HEK293T (cell line): ENCODE measurements at regions not wholly inside any gene's neighbourhood (a gene's known extent, or its start where the extent isn't known, plus 50 kb on each side); places are given as distances from the start of the nearest gene placed in this dataset.

Experiments
- CTCF ChIA-PET: fragments of 350-600 bp; formaldehyde crosslinking; extraction: SDS; loops from one replicate; lab custom pipeline; 2021; ENCODE audit warnings: antibody characterized with exemption, inconsistent platforms; lab: Yijun Ruan, JAX
- POLR2A ChIA-PET: fragments of 350-600 bp; formaldehyde crosslinking; extraction: SDS; loops from one replicate; lab custom pipeline; 2020; ENCODE audit warnings: antibody characterized with exemption, inconsistent platforms; lab: Yijun Ruan, JAX
- DNase-seq: peaks from one replicate; pipeline ENCODE4 v3.0.0; 2012; ENCODE audit warnings: mixed read lengths; ENCODE audit errors: extremely low spot score
- ARNT ChIP-seq: fragments of 450-650 bp; IDR thresholded peaks from 2 replicates; pipeline ENCODE4 v1.6.1; 2017; ENCODE audit warnings: mild to moderate bottlenecking
- BHLHE40 ChIP-seq: fragments of 450-650 bp; IDR thresholded peaks from 2 replicates; pipeline ENCODE4 v1.6.1; 2016; ENCODE audit warnings: mild to moderate bottlenecking, moderate library complexity, borderline replicate concordance
- CTBP1 ChIP-seq: fragments of 450-650 bp; IDR thresholded peaks from 2 replicates; pipeline ENCODE4 v1.6.1; 2016; ENCODE audit warnings: borderline replicate concordance
- ELF4 ChIP-seq: fragments of 450-650 bp; IDR thresholded peaks from 2 replicates; pipeline ENCODE4 v1.6.1; 2017; ENCODE audit warnings: antibody characterized with exemption
- FOXA1 ChIP-seq: fragments of 450-650 bp; IDR thresholded peaks from 2 replicates; pipeline ENCODE4 v1.6.1; 2016; ENCODE audit warnings: mild to moderate bottlenecking
- FOXK2 ChIP-seq: fragments of 450-650 bp; IDR thresholded peaks from 2 replicates; pipeline ENCODE4 v1.6.1; 2016; ENCODE audit warnings: mild to moderate bottlenecking
- FOXM1 ChIP-seq: fragments of 450-650 bp; IDR thresholded peaks from 2 replicates; pipeline ENCODE4 v1.6.1; 2017; ENCODE audit warnings: mild to moderate bottlenecking, borderline replicate concordance
- HDGF ChIP-seq: fragments of 450-650 bp; IDR thresholded peaks from 2 replicates; pipeline ENCODE4 v1.6.1; 2017; ENCODE audit warnings: antibody characterized with exemption, borderline replicate concordance
- L3MBTL2 ChIP-seq: fragments of 450-650 bp; conservative IDR thresholded peaks from 2 replicates; pipeline ENCODE4 v1.6.1; 2016; ENCODE audit warnings: mild to moderate bottlenecking
- LEF1 ChIP-seq: fragments of 450-650 bp; IDR thresholded peaks from 2 replicates; pipeline ENCODE4 v1.6.1; 2017; ENCODE audit warnings: mild to moderate bottlenecking, borderline replicate concordance
- NFRKB ChIP-seq: fragments of 450-650 bp; IDR thresholded peaks from 2 replicates; pipeline ENCODE4 v1.6.1; 2016; ENCODE audit warnings: mild to moderate bottlenecking, moderate library complexity
- PKNOX1 ChIP-seq: fragments of 450-650 bp; IDR thresholded peaks from 2 replicates; pipeline ENCODE4 v1.6.1; 2016
- SP1 ChIP-seq: fragments of 450-650 bp; IDR thresholded peaks from 2 replicates; pipeline ENCODE4 v1.6.1; 2017
- SUZ12 ChIP-seq: fragments of 450-650 bp; IDR thresholded peaks from 2 replicates; pipeline ENCODE4 v1.6.1; 2016; ENCODE audit warnings: mild to moderate bottlenecking
- TARDBP ChIP-seq: fragments of 450-650 bp; IDR thresholded peaks from 2 replicates; pipeline ENCODE4 v1.6.1; 2016
- ZNF384 ChIP-seq: fragments of 450-650 bp; IDR thresholded peaks from 2 replicates; pipeline ENCODE4 v1.6.1; 2016

DNA sequence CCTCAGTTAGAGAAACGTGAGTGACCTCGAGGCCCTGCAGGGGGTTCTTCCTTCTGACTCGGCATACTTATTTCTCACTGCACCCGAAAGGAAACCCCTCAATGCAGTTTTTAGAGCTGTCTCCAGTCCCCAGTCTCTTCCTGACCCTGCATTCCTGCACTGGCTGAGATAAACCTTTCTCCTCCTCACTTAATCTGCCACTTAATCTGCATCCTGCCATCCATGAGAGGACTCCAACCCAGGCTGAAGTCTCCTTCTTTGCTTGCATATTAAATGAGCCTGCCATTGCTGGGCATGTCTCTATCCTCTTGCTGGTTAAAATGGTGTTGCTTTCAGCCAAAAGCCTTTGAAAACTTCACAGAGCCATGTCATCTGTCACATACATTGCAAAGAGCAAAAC is 125.6 kb upstream of the GATA6 start:
- ChIA-PET POLR2A (no interaction called here), CTCF (no interaction called here)
- no peak for DNase-seq
- TF ChIP-seq L3MBTL2 (no peak), SP1 (no peak), ELF4 (no peak), FOXA1 (no peak), ARNT (no peak), FOXM1 (no peak)

DNA sequence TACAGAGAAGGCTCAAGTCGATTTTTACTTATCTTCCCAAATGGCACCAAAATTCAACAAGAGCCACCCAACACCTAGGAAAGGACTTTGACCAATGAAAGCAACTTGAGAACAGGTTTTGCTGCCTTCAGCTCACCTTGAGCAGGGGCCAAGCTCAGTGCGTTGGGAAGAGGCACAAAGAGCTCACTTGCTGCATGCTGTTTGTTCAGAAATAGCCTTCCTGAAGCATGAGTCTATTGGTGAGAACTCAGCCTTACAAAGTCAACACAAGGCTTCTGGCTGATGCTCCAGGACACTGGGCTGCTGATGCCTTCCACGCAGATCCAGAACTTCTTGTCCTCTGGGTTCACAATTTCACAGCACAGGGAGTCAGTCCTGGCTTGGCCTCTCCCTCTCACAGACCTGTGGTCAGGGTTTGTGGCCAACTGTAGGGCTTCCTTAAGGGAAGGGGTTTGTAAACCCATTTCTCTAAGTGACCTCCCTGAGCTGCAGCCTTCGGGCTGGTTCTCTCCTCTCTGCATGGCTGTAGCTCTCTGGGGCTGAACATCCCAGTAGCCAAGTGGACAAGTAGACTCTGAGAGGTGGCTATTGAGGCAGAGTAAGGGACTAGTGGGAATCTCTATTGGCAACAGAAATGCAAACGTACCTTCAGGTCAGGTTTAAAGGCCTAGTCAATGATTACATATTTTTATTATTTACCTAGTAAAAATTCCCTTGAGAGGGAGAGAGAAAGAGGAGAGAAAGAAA is 124.7 kb upstream of the GATA6 start:
- TF ChIP-seq FOXK2 (no peak), SP1 (no peak), SUZ12 (no peak), FOXM1 (no peak), L3MBTL2 (no peak), BHLHE40 (no peak), ELF4 (no peak), ARNT (no peak), LEF1 (no peak), FOXA1 (no peak), TARDBP (no peak), NFRKB (no peak), ZNF384 (no peak), PKNOX1 (no peak)
- DNase-seq: no peak

GRCh38 chr18:22045221-22045918 is 124.0 kb upstream of the GATA6 start:
- no peak for DNase-seq
- ChIA-PET CTCF (no interaction called here), POLR2A (no interaction called here)

More for the DNA sequence above, 124.7 kb upstream of the GATA6 start:
- CTCF ChIA-PET: no interaction called here
- POLR2A ChIA-PET: no interaction called here

DNA sequence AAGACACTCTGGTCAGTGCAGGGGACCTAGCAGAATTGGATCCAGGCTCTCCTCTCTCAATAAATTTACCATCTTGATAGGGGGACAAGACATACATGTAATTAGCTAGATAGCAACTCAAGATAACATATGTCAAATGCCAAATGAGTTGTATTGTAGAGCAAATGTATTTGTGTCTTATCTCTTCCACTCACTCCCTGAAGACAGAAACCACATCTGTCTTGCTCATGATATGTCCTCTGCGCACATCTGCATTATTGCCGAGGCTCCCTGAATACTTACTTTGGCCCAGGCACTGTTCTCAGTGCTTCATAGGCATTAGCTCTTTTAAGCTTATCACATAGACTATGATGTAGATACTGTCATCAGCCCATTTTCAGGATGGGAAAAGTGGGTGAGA is 122.9 kb upstream of the GATA6 start:
- CTCF ChIA-PET: interaction anchor here (1.1 kb wide), 1 partner anchor 49 kb away, joined by 3 read pairs; no protein-coding TSS in a partner anchor
- POLR2A ChIA-PET: no interaction called here
- no peak for TF ChIP-seq CTBP1
- TF ChIP-seq HDGF: no peak
- TF ChIP-seq LEF1: no peak
- TF ChIP-seq ZNF384: no peak
- TF ChIP-seq FOXK2: no peak
- TF ChIP-seq PKNOX1: no peak
- TF ChIP-seq SUZ12: no peak
- TF ChIP-seq ELF4: no peak
- no peak for TF ChIP-seq FOXM1
- TF ChIP-seq FOXA1: no peak
- no peak for TF ChIP-seq SP1
- TF ChIP-seq ARNT: no peak
- no peak for TF ChIP-seq L3MBTL2
- no peak for TF ChIP-seq TARDBP
- no peak for TF ChIP-seq BHLHE40
- TF ChIP-seq NFRKB: no peak
- no peak for DNase-seq

More at GRCh38 chr18:22045221-22045918, 124.0 kb upstream of the GATA6 start:
- TF ChIP-seq L3MBTL2: no peak
- no peak for TF ChIP-seq CTBP1
- no peak for TF ChIP-seq ELF4
- TF ChIP-seq BHLHE40: no peak

DNA sequence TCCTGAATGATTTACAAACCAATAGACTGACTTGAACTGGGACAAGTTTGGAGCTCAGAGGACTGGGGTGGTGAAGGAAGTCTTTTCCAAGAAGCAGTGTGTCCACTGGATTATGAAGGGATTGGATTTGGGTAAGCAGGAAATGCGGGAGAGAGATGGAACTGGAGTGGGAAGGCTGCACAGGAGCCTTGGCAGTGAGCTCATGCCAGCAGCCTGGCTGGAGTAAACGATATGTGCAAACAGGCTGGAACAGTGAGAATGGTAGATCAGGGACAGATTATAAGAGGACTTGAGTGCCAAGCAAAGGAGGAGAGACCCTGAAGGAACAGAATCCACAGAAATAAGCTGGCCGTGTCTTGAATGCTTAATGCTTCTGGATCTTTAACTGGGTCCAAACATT is 121.9 kb upstream of the GATA6 start:
- ChIA-PET POLR2A (no interaction called here), CTCF (interaction anchor here (1.1 kb wide), 1 partner anchor 50 kb away, joined by 3 read pairs; no protein-coding TSS in a partner anchor)
- TF ChIP-seq SUZ12 (no peak), TARDBP (no peak), FOXA1 (no peak), NFRKB (no peak), FOXM1 (no peak), CTBP1 (no peak), SP1 (no peak), FOXK2 (no peak), LEF1 (no peak), PKNOX1 (no peak), ELF4 (no peak), HDGF (no peak), L3MBTL2 (no peak)
- no peak for DNase-seq

DNA sequence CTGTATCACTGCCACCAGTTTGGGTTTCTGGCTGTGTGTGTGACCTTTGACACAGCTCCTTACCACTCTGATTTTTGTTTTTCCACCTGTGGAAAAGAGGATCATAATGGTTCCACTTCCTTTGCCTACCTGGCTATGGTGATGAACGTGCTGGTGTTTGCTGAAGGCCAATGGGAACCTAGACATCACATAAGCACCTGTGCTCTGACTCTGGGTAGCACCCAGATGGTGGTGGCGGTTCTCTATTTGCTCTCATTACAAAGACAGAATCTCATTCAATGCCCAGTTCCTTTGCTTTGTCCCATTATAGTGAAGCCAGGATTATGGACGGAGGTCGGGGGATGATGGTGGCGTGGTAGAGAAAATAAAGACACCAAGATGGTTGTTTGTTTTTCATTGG is 121.2 kb upstream of the GATA6 start:
- CTCF ChIA-PET: no interaction called here
- no peak for DNase-seq
- POLR2A ChIA-PET: no interaction called here
- TF ChIP-seq LEF1: no peak
- TF ChIP-seq HDGF: no peak
- TF ChIP-seq ARNT: no peak
- no peak for TF ChIP-seq L3MBTL2
- TF ChIP-seq FOXA1: no peak
- no peak for TF ChIP-seq TARDBP
- TF ChIP-seq PKNOX1: no peak
- TF ChIP-seq ELF4: no peak
- no peak for TF ChIP-seq FOXK2
- no peak for TF ChIP-seq FOXM1
- TF ChIP-seq SUZ12: no peak
- TF ChIP-seq NFRKB: no peak
- no peak for TF ChIP-seq SP1
- no peak for TF ChIP-seq BHLHE40
- no peak for TF ChIP-seq ZNF384
- no peak for TF ChIP-seq CTBP1
